ENCODE measurements at regions not wholly inside any gene's neighbourhood (a gene's known extent, or its start where the extent isn't known, plus 50 kb on each side); places are given as distances from the start of the nearest gene placed in this dataset.

GRCh38 chr3:95319921-95320494 lies 1257.1 kb downstream of the NSUN3 start:
- H3K79me2 ChIP-seq (ENCODE audit: control insufficient read depth, low read length), result no peaks in the 10 kb centered on the region
- TF ChIP-seq CTCF (IDR thresholded peaks at IDR 0.05; ENCODE audit: low read depth, low read length, poor library complexity, severe bottlenecking) (no peak), EZH2phosphoT487 (IDR thresholded peaks at IDR 0.05; ENCODE audit: borderline replicate concordance, low read length) (no peak)
- H3K4me2 ChIP-seq (ENCODE audit: low read length), result no peak overlapping the region
- H4K20me1 ChIP-seq (ENCODE audit: control insufficient read depth, insufficient read depth, low read depth, low read length), result no peaks in the 10 kb centered on the region
- H3K4me3 ChIP-seq (ENCODE audit: low read length), result no peak overlapping the region
- H3K27ac ChIP-seq (ENCODE audit: low read depth, low read length), result no peak overlapping the region
- no peaks in the 10 kb centered on the region for H3K27me3 ChIP-seq (ENCODE audit: control insufficient read depth, low read length)
- no peaks in the 10 kb centered on the region for H3K9me3 ChIP-seq (ENCODE audit: control insufficient read depth, insufficient read depth, low read length)
- H3K4me1 ChIP-seq (ENCODE audit: control insufficient read depth, low read length), result no peaks in the 10 kb centered on the region
- H3K36me3 ChIP-seq (ENCODE audit: control insufficient read depth, low read length), result no peaks in the 10 kb centered on the region
- H3K9me2 ChIP-seq (replicated peaks; ENCODE audit: control insufficient read depth, low read length), result no peaks in the 10 kb centered on the region
- H3F3A ChIP-seq (ENCODE audit: control insufficient read depth, insufficient read depth), result no peaks in the 10 kb centered on the region

- H3K36me3 ChIP-seq (ENCODE audit: control insufficient read depth, low read length), result no peaks in the 10 kb centered on the region
- no peak overlapping the region for H3K4me2 ChIP-seq (ENCODE audit: low read length)
These were observed 1264.6 kb downstream of the NSUN3 start for GRCh38 chr3:95327478-95327877.

GRCh38 chr3:95333826-95334225 lies 1271.0 kb downstream of the NSUN3 start:
- H3K27ac ChIP-seq (ENCODE audit: low read depth, low read length), result no peak overlapping the region
- no peaks in the 10 kb centered on the region for H3K9me2 ChIP-seq (replicated peaks; ENCODE audit: control insufficient read depth, low read length)
- no peaks in the 10 kb centered on the region for H3F3A ChIP-seq (ENCODE audit: control insufficient read depth, insufficient read depth)
- no peaks in the 10 kb centered on the region for H3K36me3 ChIP-seq (ENCODE audit: control insufficient read depth, low read length)
- H3K79me2 ChIP-seq (ENCODE audit: control insufficient read depth, low read length), result no peaks in the 10 kb centered on the region
- no peaks in the 10 kb centered on the region for H3K4me1 ChIP-seq (ENCODE audit: control insufficient read depth, low read length)
- no peak overlapping the region for H3K4me2 ChIP-seq (ENCODE audit: low read length)
- TF ChIP-seq CTCF (IDR thresholded peaks at IDR 0.05; ENCODE audit: low read depth, low read length, poor library complexity, severe bottlenecking) (no peak), EZH2phosphoT487 (IDR thresholded peaks at IDR 0.05; ENCODE audit: borderline replicate concordance, low read length) (no peak)
- H3K9me3 ChIP-seq (ENCODE audit: control insufficient read depth, insufficient read depth, low read length), result no peaks in the 10 kb centered on the region
- no peak overlapping the region for H3K4me3 ChIP-seq (ENCODE audit: low read length)
- no peaks in the 10 kb centered on the region for H3K27me3 ChIP-seq (ENCODE audit: control insufficient read depth, low read length)
- no peaks in the 10 kb centered on the region for H4K20me1 ChIP-seq (ENCODE audit: control insufficient read depth, insufficient read depth, low read depth, low read length)

More at GRCh38 chr3:95327478-95327877, 1264.6 kb downstream of the NSUN3 start:
- Histone ChIP-seq H3K9me3 (ENCODE audit: control insufficient read depth, insufficient read depth, low read length) (no peaks in the 10 kb centered on the region), H3F3A (ENCODE audit: control insufficient read depth, insufficient read depth) (no peaks in the 10 kb centered on the region), H3K9me2 (replicated peaks; ENCODE audit: control insufficient read depth, low read length) (no peaks in the 10 kb centered on the region), H4K20me1 (ENCODE audit: control insufficient read depth, insufficient read depth, low read depth, low read length) (no peaks in the 10 kb centered on the region), H3K27ac (ENCODE audit: low read depth, low read length) (no peak overlapping the region), H3K27me3 (ENCODE audit: control insufficient read depth, low read length) (no peaks in the 10 kb centered on the region), H3K4me3 (ENCODE audit: low read length) (no peak overlapping the region), H3K79me2 (ENCODE audit: control insufficient read depth, low read length) (no peaks in the 10 kb centered on the region), H3K4me1 (ENCODE audit: control insufficient read depth, low read length) (no peaks in the 10 kb centered on the region)
- TF ChIP-seq EZH2phosphoT487 (IDR thresholded peaks at IDR 0.05; ENCODE audit: borderline replicate concordance, low read length) (no peak), CTCF (IDR thresholded peaks at IDR 0.05; ENCODE audit: low read depth, low read length, poor library complexity, severe bottlenecking) (no peak)

Data from DOHH2 (cell line).